ENCODE measurements at regions not wholly inside any gene's neighbourhood (a gene's known extent, or its start where the extent isn't known, plus 50 kb on each side); places are given as distances from the start of the nearest gene placed in this dataset.

DNA sequence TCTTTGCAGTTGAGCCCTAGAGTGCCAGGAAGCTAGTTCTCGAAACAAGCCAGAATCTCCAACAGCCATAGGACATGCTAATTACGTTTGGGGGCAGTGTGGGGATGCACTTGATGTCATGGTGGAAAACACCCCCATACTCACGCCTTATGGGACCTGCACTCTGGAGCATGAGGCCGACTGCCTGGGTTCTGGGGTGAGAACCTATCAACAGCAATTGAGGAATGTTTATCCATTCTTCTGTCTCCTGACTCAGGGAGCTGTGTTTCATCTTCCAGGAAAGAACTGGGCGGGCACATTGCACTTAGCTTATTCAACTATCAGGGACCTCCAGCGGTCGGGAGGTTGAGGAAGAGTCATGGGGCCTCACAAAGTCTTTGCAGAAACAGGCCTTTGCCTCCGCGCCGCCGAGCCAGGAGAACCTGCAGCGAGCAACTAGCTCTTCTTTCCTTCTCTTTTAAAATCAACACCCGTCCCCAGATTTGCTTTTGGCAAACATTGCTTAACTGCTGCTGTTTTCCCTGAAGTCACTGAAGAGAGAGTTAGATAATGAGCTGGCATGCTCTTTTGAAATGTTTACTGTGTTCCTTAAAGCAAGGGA is 226.1 kb upstream of the DIO3 start:
- 83% methylated on average over 4 of the region's 13 CpGs for WGBS (ENCODE audit: insufficient coverage)
- Histone ChIP-seq H3K9me3 (no peaks in the 10 kb centered on the region), H3K36me3 (ENCODE audit: control insufficient read depth in 2 of 2, extremely low read depth in 1 of 2, insufficient read depth in 1 of 2, low read length in 1 of 2) (no peaks in the 10 kb centered on the region), H3K27me3 (replicated peaks in 1 of 2; ENCODE audit: control insufficient read depth in 2 of 2, extremely low read depth in 1 of 2, insufficient read depth in 2 of 2, low read length in 1 of 2) (peaks cover 0 to 53% of the 10 kb centered on the region in 2 experiments), H3K4me1 (ENCODE audit: control insufficient read depth in 1 of 2, extremely low read depth in 1 of 2, insufficient read depth in 2 of 2, low read length in 2 of 2) (no peaks in the 10 kb centered on the region), H3K27ac (ENCODE audit: low read length) (no peak overlapping the region), H3K4me3 (ENCODE audit: control insufficient read depth in 1 of 2, extremely low read depth in 1 of 2, low read length in 1 of 2) (no peak overlapping the region)
- Mint-ChIP-seq H3K36me3 (no peaks in the 10 kb centered on the region), H3K27me3 (peaks cover 34 to 37% of the 10 kb centered on the region in 2 donors), H3K9me3 (no peaks in the 10 kb centered on the region), H3K4me1 (no peaks in the 10 kb centered on the region), H3K27ac (no peak overlapping the region), H3K4me3 (no peak overlapping the region)
- no peak for ATAC-seq (replicated peaks in 1 of 4)
- no peak for DNase-seq
- POLR2A ChIA-PET, result no interaction called here
- CTCF ChIA-PET, result no interaction called here

DNA sequence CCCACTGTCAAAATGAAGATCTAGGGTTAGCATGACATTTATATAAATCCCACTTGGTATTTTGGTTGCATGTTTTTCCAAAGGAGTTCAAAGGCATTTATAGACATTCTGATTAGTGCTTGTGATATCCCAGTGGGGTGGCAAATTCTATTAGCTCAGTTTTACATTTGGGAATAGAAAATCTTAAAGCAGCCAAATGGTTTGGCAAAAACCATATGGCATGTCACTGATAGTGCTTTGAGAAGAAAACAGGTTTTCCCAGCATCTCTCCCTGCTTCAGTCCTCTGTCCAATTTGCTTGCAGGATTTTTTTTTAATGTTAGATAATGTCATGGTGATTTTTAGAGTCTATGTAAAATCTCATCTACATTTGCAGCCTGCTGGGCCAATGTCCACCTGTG is 225.1 kb upstream of the DIO3 start:
- Mint-ChIP-seq H3K9me3 (no peaks in the 10 kb centered on the region), H3K4me3 (no peak overlapping the region), H3K27me3 (peaks cover 36 to 44% of the 10 kb centered on the region in 2 donors), H3K36me3 (no peaks in the 10 kb centered on the region), H3K4me1 (no peaks in the 10 kb centered on the region), H3K27ac (no peak overlapping the region)
- H3K4me3 ChIP-seq (ENCODE audit: control insufficient read depth in 1 of 2, extremely low read depth in 1 of 2, low read length in 1 of 2), result no peak overlapping the region
- no peaks in the 10 kb centered on the region for H3K4me1 ChIP-seq (ENCODE audit: control insufficient read depth in 1 of 2, extremely low read depth in 1 of 2, insufficient read depth in 2 of 2, low read length in 2 of 2)
- ATAC-seq (replicated peaks in 1 of 4) (no peak), DNase-seq (no peak)
- ChIA-PET POLR2A (interaction anchor here in 1 of 2 donors (0.5 kb wide), 1 partner anchor 686 kb away, joined by 5 read pairs; no protein-coding TSS in a partner anchor), CTCF (no interaction called here)
- H3K9me3 ChIP-seq, result no peaks in the 10 kb centered on the region
- peaks cover 0 to 53% of the 10 kb centered on the region in 2 experiments for H3K27me3 ChIP-seq (replicated peaks in 1 of 2; ENCODE audit: control insufficient read depth in 2 of 2, extremely low read depth in 1 of 2, insufficient read depth in 2 of 2, low read length in 1 of 2)
- H3K36me3 ChIP-seq (ENCODE audit: control insufficient read depth in 2 of 2, extremely low read depth in 1 of 2, insufficient read depth in 1 of 2, low read length in 1 of 2), result no peaks in the 10 kb centered on the region
- H3K27ac ChIP-seq (ENCODE audit: low read length), result no peak overlapping the region

DNA sequence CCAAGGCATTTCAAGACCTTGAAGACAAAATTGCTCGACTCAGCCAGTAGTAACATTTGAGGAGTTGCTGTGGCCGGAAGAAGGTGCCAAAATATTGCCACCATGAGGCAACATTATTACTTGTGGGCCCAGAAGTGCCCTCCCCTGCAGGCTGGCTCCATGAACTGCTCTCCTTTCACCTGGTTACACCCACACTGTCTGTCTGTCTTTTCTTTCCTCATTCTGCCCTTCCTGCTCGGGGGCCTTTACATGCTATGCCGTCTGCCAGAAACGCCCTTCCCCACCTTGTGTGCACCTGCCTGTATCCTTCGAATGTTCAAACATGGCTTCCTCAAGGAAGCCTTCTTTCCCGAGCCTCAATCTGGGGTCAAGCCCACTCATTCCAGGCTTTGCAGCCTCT is 224.2 kb upstream of the DIO3 start:
- ATAC-seq (replicated peaks in 1 of 4) (no peak), DNase-seq (no peak)
- WGBS (ENCODE audit: insufficient coverage), result 79% methylated on average over 6 of the region's 7 CpGs
- H3K27me3 ChIP-seq (replicated peaks in 1 of 2; ENCODE audit: control insufficient read depth in 2 of 2, extremely low read depth in 1 of 2, insufficient read depth in 2 of 2, low read length in 1 of 2), result peaks cover 0 to 54% of the 10 kb centered on the region in 2 experiments
- H3K4me3 ChIP-seq (ENCODE audit: control insufficient read depth in 1 of 2, extremely low read depth in 1 of 2, low read length in 1 of 2), result no peak overlapping the region
- POLR2A ChIA-PET, result no interaction called here
- no peak overlapping the region for H3K27ac Mint-ChIP-seq
- H3K4me1 Mint-ChIP-seq, result no peaks in the 10 kb centered on the region
- CTCF ChIA-PET, result interaction anchor here in 1 of 2 donors (0.5 kb wide), 1 partner anchor 14 kb away, joined by 3 read pairs; no protein-coding TSS in a partner anchor
- H3K4me3 Mint-ChIP-seq, result no peak overlapping the region
- H3K36me3 ChIP-seq (ENCODE audit: control insufficient read depth in 2 of 2, extremely low read depth in 1 of 2, insufficient read depth in 1 of 2, low read length in 1 of 2), result no peaks in the 10 kb centered on the region
- no peaks in the 10 kb centered on the region for H3K9me3 Mint-ChIP-seq
- no peaks in the 10 kb centered on the region for H3K4me1 ChIP-seq (ENCODE audit: control insufficient read depth in 1 of 2, extremely low read depth in 1 of 2, insufficient read depth in 2 of 2, low read length in 2 of 2)
- H3K9me3 ChIP-seq, result no peaks in the 10 kb centered on the region
- peaks cover 36 to 45% of the 10 kb centered on the region in 2 donors for H3K27me3 Mint-ChIP-seq
- no peaks in the 10 kb centered on the region for H3K36me3 Mint-ChIP-seq
- H3K27ac ChIP-seq (ENCODE audit: low read length), result no peak overlapping the region

- H3K4me3 ChIP-seq (ENCODE audit: control insufficient read depth in 1 of 2, extremely low read depth in 1 of 2, low read length in 1 of 2), result no peak overlapping the region
- POLR2A ChIA-PET, result no interaction called here
- H3K4me1 ChIP-seq (ENCODE audit: control insufficient read depth in 1 of 2, extremely low read depth in 1 of 2, insufficient read depth in 2 of 2, low read length in 2 of 2), result no peaks in the 10 kb centered on the region
- H3K36me3 Mint-ChIP-seq, result no peaks in the 10 kb centered on the region
- no peaks in the 10 kb centered on the region for H3K36me3 ChIP-seq (ENCODE audit: control insufficient read depth in 2 of 2, extremely low read depth in 1 of 2, insufficient read depth in 1 of 2, low read length in 1 of 2)
- no peak overlapping the region for H3K27ac ChIP-seq (ENCODE audit: low read length)
- 89% methylated on average over 4 of the region's 8 CpGs for WGBS (ENCODE audit: insufficient coverage)
- no peak for DNase-seq
- CTCF ChIA-PET, result no interaction called here
- no peaks in the 10 kb centered on the region for H3K4me1 Mint-ChIP-seq
- no peak for ATAC-seq (replicated peaks in 1 of 4)
- no peaks in the 10 kb centered on the region for H3K9me3 ChIP-seq
- H3K27me3 Mint-ChIP-seq, result peaks cover 32 to 45% of the 10 kb centered on the region in 2 donors
- no peak overlapping the region for H3K4me3 Mint-ChIP-seq
- peaks cover 0 to 5% (median 0%) of the 10 kb centered on the region in 3 donors for H3K9me3 Mint-ChIP-seq
- no peak overlapping the region for H3K27ac Mint-ChIP-seq
- peaks cover 0 to 40% of the 10 kb centered on the region in 2 experiments for H3K27me3 ChIP-seq (replicated peaks in 1 of 2; ENCODE audit: control insufficient read depth in 2 of 2, extremely low read depth in 1 of 2, insufficient read depth in 2 of 2, low read length in 1 of 2)
Observed at GRCh38 chr14:101340556-101340955, 220.7 kb upstream of the DIO3 start.

GRCh38 chr14:101347893-101348777 is 213.2 kb upstream of the DIO3 start:
- CTCF ChIA-PET, result no interaction called here

GRCh38 chr14:101349108-101349507 is 212.2 kb upstream of the DIO3 start:
- POLR2A ChIA-PET, result no interaction called here
- Histone ChIP-seq H3K4me1 (ENCODE audit: control insufficient read depth in 1 of 2, extremely low read depth in 1 of 2, insufficient read depth in 2 of 2, low read length in 2 of 2) (no peaks in the 10 kb centered on the region), H3K36me3 (ENCODE audit: control insufficient read depth in 2 of 2, extremely low read depth in 1 of 2, insufficient read depth in 1 of 2, low read length in 1 of 2) (no peaks in the 10 kb centered on the region), H3K9me3 (no peaks in the 10 kb centered on the region), H3K4me3 (ENCODE audit: control insufficient read depth in 1 of 2, extremely low read depth in 1 of 2, low read length in 1 of 2) (no peak overlapping the region), H3K27me3 (replicated peaks in 1 of 2; ENCODE audit: control insufficient read depth in 2 of 2, extremely low read depth in 1 of 2, insufficient read depth in 2 of 2, low read length in 1 of 2) (peaks cover 0 to 9% of the 10 kb centered on the region in 2 experiments), H3K27ac (ENCODE audit: low read length) (no peak overlapping the region)
- no peak for DNase-seq
- CTCF ChIA-PET, result no interaction called here
- WGBS (ENCODE audit: insufficient coverage), result 83% methylated on average over 1 of the region's 3 CpGs
- Mint-ChIP-seq H3K36me3 (no peaks in the 10 kb centered on the region), H3K9me3 (peaks cover 1 to 5% (median 1%) of the 10 kb centered on the region in 3 donors), H3K27ac (no peak overlapping the region), H3K27me3 (peaks cover 3 to 9% of the 10 kb centered on the region in 2 donors), H3K4me1 (no peaks in the 10 kb centered on the region), H3K4me3 (no peak overlapping the region)
- no peak for ATAC-seq (replicated peaks in 1 of 4)

More at GRCh38 chr14:101347893-101348777, 213.2 kb upstream of the DIO3 start:
- Mint-ChIP-seq H3K4me1 (no peaks in the 10 kb centered on the region), H3K36me3 (no peaks in the 10 kb centered on the region), H3K27ac (no peak overlapping the region), H3K9me3 (peaks cover 0 to 3% (median 0%) of the 10 kb centered on the region in 3 donors), H3K4me3 (no peak overlapping the region), H3K27me3 (peaks cover 7 to 14% of the 10 kb centered on the region in 2 donors)
- H3K9me3 ChIP-seq, result no peaks in the 10 kb centered on the region
- no peak overlapping the region for H3K27ac ChIP-seq (ENCODE audit: low read length)
- 77% methylated on average over 5 of the region's 8 CpGs for WGBS (ENCODE audit: insufficient coverage)
- H3K4me3 ChIP-seq (ENCODE audit: control insufficient read depth in 1 of 2, extremely low read depth in 1 of 2, low read length in 1 of 2), result no peak overlapping the region
- peaks cover 0 to 12% of the 10 kb centered on the region in 2 experiments for H3K27me3 ChIP-seq (replicated peaks in 1 of 2; ENCODE audit: control insufficient read depth in 2 of 2, extremely low read depth in 1 of 2, insufficient read depth in 2 of 2, low read length in 1 of 2)
- ATAC-seq (replicated peaks in 1 of 4), result no peak
- POLR2A ChIA-PET, result no interaction called here
- DNase-seq, result no peak
- H3K4me1 ChIP-seq (ENCODE audit: control insufficient read depth in 1 of 2, extremely low read depth in 1 of 2, insufficient read depth in 2 of 2, low read length in 2 of 2), result no peaks in the 10 kb centered on the region
- no peaks in the 10 kb centered on the region for H3K36me3 ChIP-seq (ENCODE audit: control insufficient read depth in 2 of 2, extremely low read depth in 1 of 2, insufficient read depth in 1 of 2, low read length in 1 of 2)

Data from T-cell (primary cell).